GM13977 (cell line): ENCODE measurements at regions not wholly inside any gene's neighbourhood (a gene's known extent, or its start where the extent isn't known, plus 50 kb on each side); places are given as distances from the start of the nearest gene placed in this dataset.
"Not testable (repeated sequence)": the region's sequence is repeated elsewhere in the genome, so short reads cannot be mapped to it uniquely, and the experiment has no call there.

Source experiments
- DNase-seq: peaks from one replicate; pipeline ENCODE4 v3.0.0; 2012; ENCODE audit warnings: low spot score
- CTCF ChIP-seq: IDR thresholded peaks from 2 replicates; pipeline ENCODE4 v1.5.1; 2012; ENCODE audit warnings: mild to moderate bottlenecking, control low read depth; ENCODE audit not compliant: insufficient read depth; ENCODE audit errors: extremely low read depth, missing control alignments
- in situ Hi-C: fragments of 300-500 bp; cut with MboI; formaldehyde crosslinking; loops from one replicate; pipeline ENCODE4 v1.12.0; 2022; ENCODE audit warnings: low sequenced_read_pairs, low pct_unique_long_range_greater_than_20kb, mixed read lengths, inconsistent platforms; ENCODE audit not compliant: unreplicated experiment

GRCh38 chr15:91429973-91430372 lies 329.9 kb downstream of the SV2B start:
- in situ Hi-C loops, result no loop called here
- no peak for DNase-seq

GRCh38 chr15:91431041-91431715 lies 331.1 kb downstream of the SV2B start:
- DNase-seq, result no peak
- TF ChIP-seq CTCF, result no peak
- in situ Hi-C loops, result no loop called here

More at GRCh38 chr15:91429973-91430372, 329.9 kb downstream of the SV2B start:
- no peak for TF ChIP-seq CTCF

GRCh38 chr15:91435113-91435512 lies 335.1 kb downstream of the SV2B start:
- no peak for TF ChIP-seq CTCF
- in situ Hi-C loops, result no loop called here
- DNase-seq, result no peak

- in situ Hi-C loops, result no loop called here
- no peak for TF ChIP-seq CTCF
- no peak for DNase-seq
Observed at GRCh38 chr15:91444656-91445055, 344.6 kb downstream of the SV2B start.

GRCh38 chr15:91445695-91446228 lies 345.7 kb downstream of the SV2B start:
- no peak for TF ChIP-seq CTCF

GRCh38 chr15:91447991-91448644 lies 348.1 kb downstream of the SV2B start:
- TF ChIP-seq CTCF, result no peak
- DNase-seq, result no peak

More at GRCh38 chr15:91445695-91446228, 345.7 kb downstream of the SV2B start:
- no peak for DNase-seq
- in situ Hi-C loops, result no loop called here

GRCh38 chr15:91453376-91453775 lies 353.3 kb downstream of the SV2B start:
- in situ Hi-C loops, DNase-seq: not testable (repeated sequence)

More at GRCh38 chr15:91447991-91448644, 348.1 kb downstream of the SV2B start:
- in situ Hi-C loops, result no loop called here
